GM21515 (cell line): ENCODE measurements at regions not wholly inside any gene's neighbourhood (a gene's known extent, or its start where the extent isn't known, plus 50 kb on each side); places are given as distances from the start of the nearest gene placed in this dataset.

Experiments
- ATAC-seq: cut with Tn5 transposase; IDR thresholded peaks from one replicate; pipeline ENCODE4 v1.9.1; 2021; ENCODE audit not compliant: unreplicated experiment

- ATAC-seq, result no peak
Measured at GRCh38 chr1:199665371-199665770, 362.1 kb upstream of the NR5A2 start.

DNA sequence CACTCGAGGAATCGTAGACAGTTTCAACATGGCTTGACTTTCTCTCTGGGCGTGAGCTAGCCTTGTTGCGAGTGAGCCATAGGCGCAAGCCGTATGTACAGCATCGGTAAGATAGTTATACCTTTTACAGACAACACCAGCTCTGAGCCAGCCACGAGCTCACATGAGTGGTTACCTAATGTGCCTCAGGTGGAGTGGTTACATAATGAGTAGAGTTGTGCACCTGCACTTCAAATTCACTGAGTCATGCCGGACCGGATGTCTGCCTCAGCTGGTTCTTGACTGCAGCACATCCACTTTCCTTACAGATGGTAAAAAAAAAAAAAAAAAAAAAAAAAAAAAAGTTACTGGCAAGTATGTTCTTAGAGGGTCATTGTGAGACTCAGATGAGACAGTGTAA, 360.4 kb upstream of the NR5A2 start:
- no peak for ATAC-seq

GRCh38 chr1:199669916-199670315, 357.6 kb upstream of the NR5A2 start:
- ATAC-seq, result no peak

- ATAC-seq, result no peak
Measured at GRCh38 chr1:199671684-199672083, 355.8 kb upstream of the NR5A2 start.

DNA sequence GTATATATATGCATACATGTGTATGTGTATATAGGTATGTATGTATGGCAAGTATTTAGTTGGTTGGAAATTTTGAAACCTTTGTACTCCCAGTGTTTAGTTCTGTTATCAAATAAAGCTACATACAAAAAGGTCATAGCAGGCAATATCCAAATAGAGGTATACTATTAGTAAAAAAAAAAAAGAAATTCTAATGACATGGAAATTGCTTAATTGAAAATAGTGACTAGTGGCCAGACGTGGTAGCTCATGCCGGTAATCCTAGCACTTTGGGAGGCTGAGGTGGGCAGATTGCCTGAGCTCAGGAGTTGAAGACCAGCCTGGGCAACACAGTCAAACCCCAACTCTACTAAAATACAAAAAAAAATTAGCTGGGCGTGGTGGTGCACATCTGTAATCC, 351.6 kb upstream of the NR5A2 start:
- no peak for ATAC-seq

- ATAC-seq, result no peak
Measured at GRCh38 chr1:199678771-199679170, 348.7 kb upstream of the NR5A2 start.

DNA sequence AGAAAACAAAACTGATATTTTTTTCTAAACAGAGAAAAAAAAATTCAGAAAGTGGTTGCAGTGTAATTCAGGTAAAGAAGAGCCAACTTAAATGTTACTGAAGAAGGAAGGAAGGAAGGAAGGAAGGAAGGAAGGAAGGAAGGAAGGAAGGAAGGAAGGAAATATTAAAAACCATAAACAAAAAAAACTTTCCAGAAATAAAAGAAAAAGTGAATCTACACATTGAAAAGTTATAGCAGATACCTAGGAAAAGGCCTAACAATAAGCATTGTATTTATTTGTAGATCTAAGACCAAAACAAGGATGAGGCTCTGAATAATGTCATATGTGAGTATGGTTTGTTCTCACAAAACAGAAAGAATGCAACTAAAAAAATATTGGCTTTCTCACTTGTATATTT, 345.4 kb upstream of the NR5A2 start:
- no peak for ATAC-seq

GRCh38 chr1:199684686-199685273, 342.7 kb upstream of the NR5A2 start:
- peak; percentile 95 for ATAC-seq

DNA sequence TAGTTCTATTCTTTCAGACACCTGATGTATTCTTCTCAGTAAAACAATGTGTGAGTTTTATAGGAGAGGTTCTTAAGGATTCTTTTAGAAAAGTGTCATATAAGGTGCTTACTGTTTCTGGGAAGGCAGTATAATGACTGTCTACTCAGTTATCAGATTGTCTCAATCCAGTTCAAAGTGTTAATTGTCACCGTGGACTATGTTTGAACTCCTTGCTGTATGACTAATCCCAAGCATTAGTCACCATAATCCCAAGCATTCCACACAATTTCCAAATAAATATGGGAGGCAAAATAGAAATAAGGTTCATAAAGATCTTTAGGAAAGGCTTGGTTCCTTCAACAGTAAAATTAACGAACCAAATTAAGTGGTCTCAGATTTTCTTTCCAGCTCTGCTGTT, 342.1 kb upstream of the NR5A2 start:
- no peak for ATAC-seq

DNA sequence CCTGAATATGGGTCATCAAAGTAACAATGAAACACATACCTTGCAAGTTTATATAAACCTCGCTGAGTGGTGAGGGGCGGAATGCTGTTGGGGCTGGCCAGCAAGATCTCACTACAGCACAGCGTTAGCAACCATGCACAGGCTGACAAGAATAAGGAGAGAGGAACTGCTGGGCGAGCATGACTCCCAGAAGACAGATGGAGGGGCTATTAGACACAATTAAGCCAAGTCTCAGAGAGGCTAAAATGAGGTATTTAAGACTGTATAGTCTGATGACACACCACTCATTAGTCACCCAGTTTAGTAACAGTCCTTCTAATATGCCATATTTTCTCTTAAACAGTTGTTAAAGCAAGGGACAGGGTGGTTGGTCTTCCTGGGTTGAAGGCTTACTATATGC, 340.2 kb upstream of the NR5A2 start:
- no peak for ATAC-seq

DNA sequence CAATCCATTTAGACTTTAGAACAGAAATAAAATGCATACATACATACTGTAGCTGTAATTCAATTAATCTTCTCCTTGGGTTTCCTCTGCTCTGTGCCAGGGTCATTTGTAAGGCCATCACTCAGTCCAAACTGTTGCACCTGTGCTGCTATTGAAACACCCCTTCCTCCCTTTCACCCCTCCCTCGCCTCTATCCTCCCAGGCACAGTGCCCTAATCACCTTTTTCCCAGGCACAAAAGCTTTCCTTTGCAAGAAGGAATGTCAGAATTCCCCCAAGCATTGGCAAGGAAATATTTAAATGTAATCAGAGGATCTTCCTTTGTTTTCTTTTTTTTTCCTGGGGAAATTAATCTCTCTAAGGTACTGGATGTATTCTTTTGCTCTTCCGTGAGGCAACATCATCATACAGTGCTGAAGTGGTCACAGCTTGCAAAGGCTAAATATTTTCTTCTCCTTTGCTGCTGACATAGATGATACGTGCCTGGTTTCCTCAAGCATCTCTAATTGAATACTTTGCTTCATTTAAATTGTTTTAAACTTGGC, 339.3 kb upstream of the NR5A2 start:
- no peak for ATAC-seq

- no peak for ATAC-seq
Measured at GRCh38 chr1:199688774-199689173, 338.7 kb upstream of the NR5A2 start.

DNA sequence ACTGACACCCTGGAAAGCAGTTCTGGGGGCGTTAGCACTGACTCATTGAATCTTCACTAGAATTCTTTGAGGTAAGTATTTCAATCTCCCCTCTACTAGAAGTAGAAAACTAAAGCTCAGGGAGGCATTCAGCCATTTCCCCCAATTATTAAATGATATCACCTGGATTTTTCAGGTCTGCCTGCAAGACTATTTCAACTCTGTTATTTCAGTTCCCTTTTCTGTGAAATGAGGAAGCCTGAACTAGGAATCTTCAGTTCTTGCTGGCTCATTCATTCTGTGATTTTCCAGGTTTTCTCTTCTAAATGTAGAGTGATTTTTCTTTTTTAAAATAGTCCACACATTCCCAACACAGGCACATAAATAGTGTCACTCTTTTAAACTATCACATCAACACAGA, 337.0 kb upstream of the NR5A2 start:
- ATAC-seq, result no peak

DNA sequence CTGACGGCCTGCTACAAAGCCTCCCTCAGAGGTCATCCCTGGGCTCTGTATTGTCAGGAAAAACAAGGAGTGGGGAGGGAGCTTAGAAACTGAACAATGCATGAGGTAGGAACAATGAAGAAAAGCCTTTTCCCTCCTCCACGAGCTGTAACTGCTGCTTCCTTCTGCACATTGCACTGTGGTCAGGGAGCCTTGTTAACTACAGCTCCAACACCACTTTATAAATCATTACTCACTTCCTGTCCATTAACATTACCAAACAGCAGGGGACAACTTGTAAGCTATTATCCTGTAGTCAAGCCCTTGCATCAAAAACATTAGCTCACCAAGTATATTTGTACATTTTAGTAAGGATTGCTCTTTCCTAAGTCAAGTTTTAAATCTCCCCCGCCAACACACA, 336.0 kb upstream of the NR5A2 start:
- ATAC-seq, result no peak

GRCh38 chr1:199693724-199694123, 333.8 kb upstream of the NR5A2 start:
- ATAC-seq, result no peak

- no peak for ATAC-seq
Measured at GRCh38 chr1:199696225-199696624, 331.3 kb upstream of the NR5A2 start.

GRCh38 chr1:199698222-199698621, 329.3 kb upstream of the NR5A2 start:
- ATAC-seq, result no peak

DNA sequence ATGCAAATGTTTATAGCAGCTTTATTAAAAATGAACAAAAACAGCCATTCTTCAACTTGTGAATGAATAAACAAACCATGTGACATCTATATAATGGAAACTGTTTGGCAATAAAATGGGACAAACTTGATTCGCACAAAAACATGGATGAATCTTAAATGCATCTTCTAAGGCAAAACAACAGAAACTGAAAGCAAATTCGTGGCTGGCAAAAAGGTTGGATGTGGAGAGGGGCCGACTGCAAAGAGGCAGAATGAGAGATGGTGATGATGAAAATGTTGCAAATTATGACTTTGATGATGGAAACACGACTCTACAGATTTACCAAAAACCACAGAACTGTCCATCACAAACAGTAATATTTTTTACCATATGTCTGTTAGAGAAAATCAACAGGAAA, 327.0 kb upstream of the NR5A2 start:
- ATAC-seq, result no peak

DNA sequence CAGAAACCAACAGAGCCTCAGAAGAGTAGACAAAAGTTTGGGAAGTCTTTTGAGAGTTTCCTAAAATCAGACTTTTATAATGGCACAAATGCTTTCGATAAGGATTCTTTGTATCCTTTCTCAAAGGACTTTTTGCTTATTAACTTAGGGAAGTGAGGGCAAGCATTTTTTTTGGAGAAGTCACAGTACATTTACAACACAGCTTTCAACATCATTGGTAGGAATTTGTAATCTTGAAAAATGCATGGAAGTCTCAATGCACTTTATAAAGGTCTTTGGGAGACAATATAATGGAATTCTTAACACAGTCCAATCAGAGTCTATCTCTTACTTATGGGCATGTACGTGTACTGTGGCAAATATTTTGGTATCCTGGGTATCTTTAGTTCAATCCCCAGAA, 325.8 kb upstream of the NR5A2 start:
- no peak for ATAC-seq

DNA sequence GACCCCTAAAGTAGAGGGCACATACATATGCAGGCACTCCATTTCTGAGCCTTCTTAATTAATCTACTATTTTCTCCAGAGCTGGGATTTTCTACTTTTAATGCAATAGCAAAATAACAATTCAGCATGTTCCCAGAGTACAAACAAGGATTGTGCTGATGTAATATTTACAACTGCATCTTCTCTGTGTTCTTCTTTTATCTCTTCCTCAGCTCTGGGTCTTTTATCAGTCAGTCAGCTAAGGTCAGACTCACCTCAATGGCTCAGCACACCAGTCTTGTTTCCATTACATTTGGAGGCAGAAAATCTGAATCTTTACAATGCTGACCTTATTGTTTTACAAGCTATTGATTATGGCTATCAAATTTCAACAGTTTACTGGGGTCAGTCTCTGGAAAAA, 323.3 kb upstream of the NR5A2 start:
- ATAC-seq, result no peak

- ATAC-seq, result no peak
Measured at GRCh38 chr1:199705825-199706224, 321.7 kb upstream of the NR5A2 start.

DNA sequence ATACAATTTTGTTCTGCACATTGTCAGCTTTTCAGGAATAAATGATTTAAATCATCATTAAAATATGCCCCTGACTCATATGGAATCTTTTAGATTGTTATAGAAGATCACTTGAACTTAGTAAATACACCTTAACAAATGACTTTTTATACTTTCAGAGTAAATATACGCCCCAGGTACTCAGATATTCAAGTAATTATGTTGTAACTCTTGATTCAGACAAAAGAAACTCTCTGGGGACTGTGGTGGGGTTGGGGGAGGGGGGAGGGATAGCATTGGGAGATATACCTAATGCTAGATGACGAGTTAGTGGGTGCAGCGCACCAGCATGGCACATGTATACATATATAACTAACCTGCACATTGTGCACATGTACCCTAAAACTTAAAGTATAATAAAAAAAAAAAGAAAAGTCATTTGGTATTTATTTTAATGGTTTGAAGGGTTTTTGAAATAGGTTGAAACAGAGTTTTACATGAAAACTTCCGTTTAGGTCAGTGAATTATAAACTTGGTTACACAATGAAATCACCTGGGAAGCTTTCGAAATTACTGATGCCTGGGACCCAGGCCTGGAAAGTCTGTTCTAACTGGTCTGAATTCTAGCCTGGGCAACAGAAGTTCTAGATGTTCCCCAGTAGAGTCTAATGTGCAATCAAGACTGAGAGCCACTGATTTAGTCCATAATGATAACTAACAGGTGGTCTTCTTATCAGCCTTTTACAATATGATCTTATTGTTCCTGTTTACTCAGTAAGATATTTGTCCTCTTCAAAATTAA, 320.5 kb upstream of the NR5A2 start:
- no peak for ATAC-seq

- ATAC-seq, result no peak
Measured at GRCh38 chr1:199710974-199711373, 316.5 kb upstream of the NR5A2 start.
